ENCODE measurements at regions not wholly inside any gene's neighbourhood (a gene's known extent, or its start where the extent isn't known, plus 50 kb on each side); places are given as distances from the start of the nearest gene placed in this dataset.

GRCh38 chr4:153034681-153035080 is 98.6 kb downstream of the FHDC1 start:
- no peak for DNase-seq

GRCh38 chr4:153036931-153037482 is 100.9 kb downstream of the FHDC1 start:
- no peak for DNase-seq

- no peak for DNase-seq
Measured at GRCh38 chr4:153038623-153039311, 102.6 kb downstream of the FHDC1 start.

GRCh38 chr4:153039542-153040185 is 103.5 kb downstream of the FHDC1 start:
- DNase-seq = no peak

GRCh38 chr4:153040677-153041076 is 104.6 kb downstream of the FHDC1 start:
- no peak for DNase-seq

GRCh38 chr4:153044036-153044435 is 107.9 kb downstream of the FHDC1 start:
- DNase-seq = no peak

GRCh38 chr4:153045111-153045982 is 109.2 kb downstream of the FHDC1 start:
- DNase-seq = no peak

- DNase-seq = no peak
Measured at GRCh38 chr4:153058671-153059060, 122.5 kb downstream of the FHDC1 start.

GRCh38 chr4:153060196-153060595 is 124.1 kb downstream of the FHDC1 start:
- peak; percentile 35 to 67 for DNase-seq

- DNase-seq = no peak
Measured at GRCh38 chr4:153061971-153062370, 125.8 kb downstream of the FHDC1 start.

GRCh38 chr4:153062652-153063168 is 126.6 kb downstream of the FHDC1 start:
- DNase-seq = no peak

GRCh38 chr4:153063490-153063889 is 127.4 kb downstream of the FHDC1 start:
- no peak for DNase-seq

GRCh38 chr4:153064571-153064970 is 128.4 kb downstream of the FHDC1 start:
- peak in 1 of 2 experiments; percentile 5 for DNase-seq

- DNase-seq = no peak
Measured at GRCh38 chr4:153065276-153065675, 129.2 kb downstream of the FHDC1 start.

GRCh38 chr4:153067376-153067775 is 131.3 kb downstream of the FHDC1 start:
- DNase-seq = no peak

GRCh38 chr4:153068751-153069150 is 132.6 kb downstream of the FHDC1 start:
- DNase-seq = no peak

GRCh38 chr4:153071958-153072598 is 132.2 kb upstream of the TRIM2 start:
- no peak for DNase-seq

- no peak for DNase-seq
Measured at GRCh38 chr4:153072661-153073060, 131.6 kb upstream of the TRIM2 start.

- DNase-seq = no peak
Measured at GRCh38 chr4:153074486-153074885, 129.8 kb upstream of the TRIM2 start.

- DNase-seq = no peak
Measured at GRCh38 chr4:153074936-153075630, 129.2 kb upstream of the TRIM2 start.

- no peak for DNase-seq
Measured at GRCh38 chr4:153075836-153076518, 128.3 kb upstream of the TRIM2 start.
